LoVo (cell line): ENCODE measurements at regions not wholly inside any gene's neighbourhood (a gene's known extent, or its start where the extent isn't known, plus 50 kb on each side); places are given as distances from the start of the nearest gene placed in this dataset.
"Not testable (repeated sequence)": the region's sequence is repeated elsewhere in the genome, so short reads cannot be mapped to it uniquely, and the experiment has no call there.

Experiments
- DNase-seq: peaks from one replicate; pipeline ENCODE4 v3.0.0-alpha.2; 2016; ENCODE audit warnings: low spot score

GRCh38 chr4:175033162-175033561, 115.0 kb downstream of the ADAM29 start:
- DNase-seq: no peak

- DNase-seq: no peak
These were observed 115.8 kb downstream of the ADAM29 start for GRCh38 chr4:175034007-175034406.

- DNase-seq: peak; percentile 38
These were observed 117.0 kb downstream of the ADAM29 start for GRCh38 chr4:175034986-175035705.

- DNase-seq: peak; percentile 25
These were observed 117.7 kb downstream of the ADAM29 start for GRCh38 chr4:175035905-175036304.

GRCh38 chr4:175048111-175048784, 130.1 kb downstream of the ADAM29 start:
- no peak for DNase-seq

- DNase-seq: no peak
These were observed 130.7 kb downstream of the ADAM29 start for GRCh38 chr4:175048906-175049305.

- DNase-seq: no peak
These were observed 133.8 kb downstream of the ADAM29 start for GRCh38 chr4:175051974-175052373.

- no peak for DNase-seq
These were observed 136.8 kb downstream of the ADAM29 start for GRCh38 chr4:175054980-175055379.

GRCh38 chr4:175062183-175062592, 144.0 kb downstream of the ADAM29 start:
- DNase-seq: no peak

GRCh38 chr4:175065228-175065627, 147.1 kb downstream of the ADAM29 start:
- no peak for DNase-seq

GRCh38 chr4:175066923-175067627, 148.9 kb downstream of the ADAM29 start:
- DNase-seq: no peak

- no peak for DNase-seq
These were observed 150.1 kb downstream of the ADAM29 start for GRCh38 chr4:175068266-175068665.

GRCh38 chr4:175070444-175070843, 152.3 kb downstream of the ADAM29 start:
- no peak for DNase-seq

- DNase-seq: no peak
These were observed 153.0 kb downstream of the ADAM29 start for GRCh38 chr4:175071123-175071522.

GRCh38 chr4:175087145-175087544, 169.0 kb downstream of the ADAM29 start:
- DNase-seq: no peak

- DNase-seq: no peak
These were observed 172.0 kb downstream of the ADAM29 start for GRCh38 chr4:175090116-175090515.

- DNase-seq: no peak
These were observed 173.5 kb downstream of the ADAM29 start for GRCh38 chr4:175091649-175092048.

- DNase-seq: no peak
These were observed 174.0 kb downstream of the ADAM29 start for GRCh38 chr4:175092114-175092513.

- not testable (repeated sequence) for DNase-seq
These were observed 174.9 kb downstream of the ADAM29 start for GRCh38 chr4:175093055-175093454.

- DNase-seq: no peak
These were observed 185.2 kb downstream of the ADAM29 start for GRCh38 chr4:175103403-175103802.

- no peak for DNase-seq
These were observed 188.1 kb downstream of the ADAM29 start for GRCh38 chr4:175106301-175106700.

GRCh38 chr4:175109933-175110332, 191.8 kb downstream of the ADAM29 start:
- no peak for DNase-seq
